Central memory CD8-positive, alpha-beta T cell (primary cell): ENCODE measurements at regions not wholly inside any gene's neighbourhood (a gene's known extent, or its start where the extent isn't known, plus 50 kb on each side); places are given as distances from the start of the nearest gene placed in this dataset.
"Not testable (repeated sequence)": the region's sequence is repeated elsewhere in the genome, so short reads cannot be mapped to it uniquely, and the experiment has no call there.

Source experiments
- ATAC-seq: fragments of 150-1000 bp; cut with Tn5 transposase; replicated peaks from 2 replicates; pipeline ENCODE4 v1.10.0; 2022; ENCODE audit warnings: mild to moderate bottlenecking, moderate FRiP score, moderate number of reproducible peaks; ENCODE audit not compliant: poor library complexity, severe bottlenecking; ENCODE audit errors: extremely low read depth
- DNase-seq, 2 donors: peaks; one replicate each; pipeline ENCODE4 v3.0.0; 2021; ENCODE audit warnings: low spot score in 2 of 2
- H3K27ac Mint-ChIP-seq: one replicate; pipeline ENCODE4 v1.8.0; 2022; ENCODE audit warnings: low read depth, mild to moderate bottlenecking, moderate library complexity, mixed read lengths
- H3K27me3 Mint-ChIP-seq: one replicate; pipeline ENCODE4 v1.8.0; 2022; ENCODE audit warnings: mixed read lengths
- H3K36me3 Mint-ChIP-seq: one replicate; pipeline ENCODE4 v1.8.0; 2022; ENCODE audit warnings: mild to moderate bottlenecking, moderate library complexity, mixed read lengths; ENCODE audit not compliant: insufficient read depth
- H3K4me1 Mint-ChIP-seq: one replicate; pipeline ENCODE4 v1.8.0; 2022; ENCODE audit warnings: mixed read lengths
- H3K4me3 Mint-ChIP-seq: one replicate; pipeline ENCODE4 v1.8.0; 2022; ENCODE audit warnings: mild to moderate bottlenecking, moderate library complexity, mixed read lengths
- H3K9me3 Mint-ChIP-seq: one replicate; pipeline ENCODE4 v1.8.0; 2022; ENCODE audit warnings: mixed read lengths

- ATAC-seq (no peak), DNase-seq (no peak)
- Mint-ChIP-seq H3K36me3 (no peaks in the 10 kb centered on the region), H3K27me3 (no peaks in the 10 kb centered on the region), H3K4me3 (no peak overlapping the region), H3K27ac (no peak overlapping the region), H3K4me1 (no peaks in the 10 kb centered on the region), H3K9me3 (no peaks in the 10 kb centered on the region)
Observed at GRCh38 chrX:13216139-13216538, 103.7 kb downstream of the ATXN3L start.

GRCh38 chrX:13215729-13216128 is 104.1 kb downstream of the ATXN3L start:
- no peaks in the 10 kb centered on the region for H3K4me1 Mint-ChIP-seq
- H3K27ac Mint-ChIP-seq: no peak overlapping the region

GRCh38 chrX:13212191-13212651 is 107.6 kb downstream of the ATXN3L start:
- Mint-ChIP-seq H3K27me3 (no peaks in the 10 kb centered on the region), H3K36me3 (no peaks in the 10 kb centered on the region), H3K27ac (no peak overlapping the region), H3K4me3 (no peak overlapping the region), H3K9me3 (no peaks in the 10 kb centered on the region), H3K4me1 (no peaks in the 10 kb centered on the region)
- DNase-seq (no peak), ATAC-seq (no peak)

More at GRCh38 chrX:13215729-13216128, 104.1 kb downstream of the ATXN3L start:
- H3K4me3 Mint-ChIP-seq: no peak overlapping the region
- ATAC-seq (no peak), DNase-seq (no peak)
- no peaks in the 10 kb centered on the region for H3K36me3 Mint-ChIP-seq
- H3K9me3 Mint-ChIP-seq: no peaks in the 10 kb centered on the region
- H3K27me3 Mint-ChIP-seq: no peaks in the 10 kb centered on the region

DNA sequence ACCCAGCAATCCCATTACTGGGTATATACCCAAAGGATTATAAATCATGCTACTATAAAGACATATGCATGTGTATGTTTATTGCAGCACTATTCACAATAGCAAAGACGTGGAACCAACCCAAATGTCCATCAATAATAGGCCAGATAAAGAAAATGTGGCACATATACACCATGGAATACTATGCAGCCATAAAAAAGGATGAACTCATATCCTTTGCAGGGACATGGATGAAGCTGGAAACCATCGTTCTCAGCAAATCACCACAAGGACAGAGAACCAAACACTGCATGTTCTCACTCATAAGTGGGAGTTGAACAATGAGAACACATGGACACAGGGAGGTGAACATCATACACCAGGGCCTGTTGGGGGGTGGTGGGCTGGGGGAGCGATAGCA is 109.7 kb downstream of the ATXN3L start:
- not testable (repeated sequence) for ATAC-seq, H3K9me3 Mint-ChIP-seq, H3K27ac Mint-ChIP-seq, H3K36me3 Mint-ChIP-seq, DNase-seq, H3K4me1 Mint-ChIP-seq, H3K27me3 Mint-ChIP-seq, H3K4me3 Mint-ChIP-seq

DNA sequence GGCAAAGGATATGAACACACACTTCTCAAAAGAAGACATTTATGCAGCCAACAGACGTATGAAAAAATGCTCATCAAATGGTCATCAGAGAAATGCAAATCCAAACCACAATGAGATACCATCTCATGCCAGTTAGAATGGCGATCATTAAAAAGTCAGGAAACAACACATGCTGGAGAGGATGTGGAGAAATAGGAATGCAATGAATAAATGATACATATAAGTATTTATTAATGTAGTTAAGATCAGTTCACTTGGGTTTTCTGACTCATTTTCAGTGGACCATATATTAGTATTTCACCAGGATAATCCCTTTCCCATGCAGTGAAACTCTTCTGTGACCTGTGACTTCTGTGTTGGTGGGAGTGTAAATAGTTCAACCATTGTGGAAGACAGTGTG is 110.1 kb downstream of the ATXN3L start:
- not testable (repeated sequence) for H3K27ac Mint-ChIP-seq, ATAC-seq, H3K4me3 Mint-ChIP-seq, H3K4me1 Mint-ChIP-seq, H3K9me3 Mint-ChIP-seq, DNase-seq, H3K36me3 Mint-ChIP-seq, H3K27me3 Mint-ChIP-seq

GRCh38 chrX:13208281-13208935 is 111.4 kb downstream of the ATXN3L start:
- ATAC-seq: no peak

GRCh38 chrX:13203271-13203670 is 116.6 kb downstream of the ATXN3L start:
- Mint-ChIP-seq H3K27me3 (no peaks in the 10 kb centered on the region), H3K36me3 (no peaks in the 10 kb centered on the region), H3K4me3 (no peak overlapping the region), H3K9me3 (no peaks in the 10 kb centered on the region), H3K4me1 (no peaks in the 10 kb centered on the region), H3K27ac (no peak overlapping the region)
- no peak for DNase-seq
- ATAC-seq: no peak

More at GRCh38 chrX:13208281-13208935, 111.4 kb downstream of the ATXN3L start:
- Mint-ChIP-seq H3K27ac (no peak overlapping the region), H3K4me1 (no peaks in the 10 kb centered on the region), H3K4me3 (no peak overlapping the region), H3K9me3 (no peaks in the 10 kb centered on the region), H3K27me3 (no peaks in the 10 kb centered on the region), H3K36me3 (no peaks in the 10 kb centered on the region)
- no peak for DNase-seq

DNA sequence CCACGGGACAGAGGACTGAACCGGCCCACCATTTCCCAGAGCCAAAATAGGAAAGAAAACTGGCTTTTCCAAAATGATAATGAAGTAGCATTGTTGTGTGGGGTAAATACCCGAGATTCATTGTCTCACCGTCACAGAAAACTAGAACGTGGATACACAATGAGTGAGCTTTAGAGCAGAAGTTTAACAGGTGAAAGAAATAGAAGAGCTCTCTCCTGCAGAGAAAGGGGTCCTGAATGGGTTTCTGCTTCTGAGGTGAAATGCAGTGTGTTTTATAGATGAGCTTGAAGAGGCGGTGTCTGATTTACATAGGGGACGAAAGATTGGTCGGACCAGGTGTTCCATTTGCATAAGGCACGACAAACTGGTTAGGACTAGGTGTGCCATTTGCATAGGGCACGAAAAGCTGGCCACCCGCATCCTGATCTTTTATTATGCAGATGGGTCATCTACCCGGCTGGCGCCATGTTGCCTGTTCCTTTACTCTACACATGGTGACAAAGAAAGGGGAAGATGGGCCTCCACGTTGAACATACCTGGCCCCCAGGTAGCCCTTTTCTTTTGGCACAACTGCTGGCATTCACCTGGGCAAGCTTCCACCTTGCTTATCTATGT is 118.1 kb downstream of the ATXN3L start:
- no peaks in the 10 kb centered on the region for H3K4me1 Mint-ChIP-seq
- no peaks in the 10 kb centered on the region for H3K27me3 Mint-ChIP-seq
- no peak overlapping the region for H3K27ac Mint-ChIP-seq
- H3K36me3 Mint-ChIP-seq: no peaks in the 10 kb centered on the region
- ATAC-seq (no peak), DNase-seq (no peak)
- H3K9me3 Mint-ChIP-seq: no peaks in the 10 kb centered on the region
- no peak overlapping the region for H3K4me3 Mint-ChIP-seq

GRCh38 chrX:13200398-13200797 is 119.5 kb downstream of the ATXN3L start:
- ATAC-seq (no peak), DNase-seq (no peak)
- Mint-ChIP-seq H3K36me3 (no peaks in the 10 kb centered on the region), H3K27me3 (no peaks in the 10 kb centered on the region), H3K4me1 (no peaks in the 10 kb centered on the region), H3K4me3 (no peak overlapping the region), H3K9me3 (no peaks in the 10 kb centered on the region), H3K27ac (no peak overlapping the region)

GRCh38 chrX:13198762-13199064 is 121.1 kb downstream of the ATXN3L start:
- Mint-ChIP-seq H3K36me3 (no peaks in the 10 kb centered on the region), H3K4me1 (no peaks in the 10 kb centered on the region), H3K27me3 (no peaks in the 10 kb centered on the region), H3K27ac (no peak overlapping the region), H3K4me3 (no peak overlapping the region), H3K9me3 (no peaks in the 10 kb centered on the region)
- DNase-seq: no peak
- no peak for ATAC-seq

GRCh38 chrX:13198056-13198761 is 121.6 kb downstream of the ATXN3L start:
- DNase-seq: no peak

DNA sequence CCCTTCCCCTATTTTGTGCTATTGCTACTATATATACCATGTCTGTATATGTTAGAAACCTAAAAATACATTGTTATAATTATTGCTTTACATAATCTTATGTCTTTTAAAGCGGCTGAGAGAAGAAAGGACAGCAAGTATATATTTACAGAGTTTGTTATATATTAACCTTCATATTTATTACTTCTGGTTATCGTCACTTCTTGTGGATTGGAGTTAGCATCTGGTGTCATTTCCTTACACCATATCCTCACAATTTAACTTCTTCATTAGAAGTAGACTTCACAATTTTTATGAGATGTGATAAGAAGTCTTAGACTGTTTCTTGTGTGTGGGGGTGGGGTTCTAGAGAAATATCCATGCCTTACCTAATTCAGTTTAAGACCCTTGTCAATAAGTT is 123.1 kb downstream of the ATXN3L start:
- Mint-ChIP-seq H3K9me3 (no peaks in the 10 kb centered on the region), H3K27me3 (no peaks in the 10 kb centered on the region), H3K4me1 (no peaks in the 10 kb centered on the region), H3K27ac (no peak overlapping the region), H3K36me3 (no peaks in the 10 kb centered on the region), H3K4me3 (no peak overlapping the region)
- DNase-seq (no peak), ATAC-seq (no peak)

More at GRCh38 chrX:13198056-13198761, 121.6 kb downstream of the ATXN3L start:
- Mint-ChIP-seq H3K9me3 (no peaks in the 10 kb centered on the region), H3K27me3 (no peaks in the 10 kb centered on the region), H3K36me3 (no peaks in the 10 kb centered on the region), H3K4me3 (no peak overlapping the region), H3K4me1 (no peaks in the 10 kb centered on the region), H3K27ac (no peak overlapping the region)
- ATAC-seq: no peak

DNA sequence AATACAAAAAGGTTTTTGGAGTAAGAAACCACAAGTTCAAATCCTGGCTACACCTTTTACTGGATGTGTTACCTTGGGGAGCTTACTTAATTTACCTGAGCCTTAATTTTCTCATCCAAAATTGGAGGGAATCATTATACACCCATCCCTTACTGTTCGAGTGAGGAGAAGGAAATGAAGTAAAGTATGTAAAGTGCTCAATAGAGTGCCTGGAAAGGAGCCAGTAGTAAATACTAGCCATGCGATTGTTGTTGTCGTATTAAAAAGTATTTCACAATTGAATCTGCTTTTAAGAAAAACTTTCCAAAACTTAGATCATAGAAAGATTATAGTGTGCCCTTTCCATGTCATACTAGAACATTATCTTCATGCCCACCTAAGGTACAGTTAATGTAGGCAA is 124.5 kb downstream of the ATXN3L start:
- no peak for DNase-seq
- no peak overlapping the region for H3K27ac Mint-ChIP-seq
- H3K4me1 Mint-ChIP-seq: no peaks in the 10 kb centered on the region
- no peak overlapping the region for H3K4me3 Mint-ChIP-seq
- H3K9me3 Mint-ChIP-seq: no peaks in the 10 kb centered on the region
- H3K27me3 Mint-ChIP-seq: no peaks in the 10 kb centered on the region
- no peak for ATAC-seq
- no peaks in the 10 kb centered on the region for H3K36me3 Mint-ChIP-seq
